Neural cell (in vitro differentiated cells): ENCODE measurements at regions not wholly inside any gene's neighbourhood (a gene's known extent, or its start where the extent isn't known, plus 50 kb on each side); places are given as distances from the start of the nearest gene placed in this dataset.

ENCODE experiments used
- H2AFZ ChIP-seq: fragments of 200-600, 300-800 bp; sonication (generic), shearing (Covaris generic); 2 replicates; pipeline ENCODE4 v1.6.0; 2014; ENCODE audit warnings: low read depth, mild to moderate bottlenecking, antibody characterized with exemption, low read length, moderate library complexity
- H3F3A ChIP-seq: fragments of 200-600 bp; shearing (Covaris generic); 2 replicates; pipeline ENCODE4 v1.6.1; 2016; ENCODE audit warnings: mild to moderate bottlenecking, moderate library complexity, mixed read lengths, antibody characterized with exemption, low read length; ENCODE audit not compliant: insufficient read depth, poor library complexity, severe bottlenecking
- H3K27ac ChIP-seq: fragments of 200-600, 300-800 bp; sonication (generic), shearing (Covaris generic); 2 replicates; pipeline ENCODE4 v1.5.1; 2014; ENCODE audit warnings: mild to moderate bottlenecking, low read length, moderate library complexity
- H3K27me3 ChIP-seq: fragments of 300-800, 200-600 bp; sonication (generic), shearing (Covaris generic); 2 replicates; pipeline ENCODE4 v1.6.0; 2014; ENCODE audit warnings: mild to moderate bottlenecking, low read depth, low read length, moderate library complexity; ENCODE audit not compliant: insufficient read depth
- H3K36me3 ChIP-seq: fragments of 300-800, 200-600 bp; sonication (generic), shearing (Covaris generic); 2 replicates; pipeline ENCODE4 v1.5.1; 2014; ENCODE audit warnings: mild to moderate bottlenecking, antibody characterized with exemption, low read length, moderate library complexity; ENCODE audit not compliant: insufficient read depth
- H3K4me2 ChIP-seq: fragments of 300-800, 200-600 bp; sonication (generic), shearing (Covaris generic); 2 replicates; pipeline ENCODE4 v1.6.0; 2014; ENCODE audit warnings: mild to moderate bottlenecking, low read length
- H3K4me3 ChIP-seq: fragments of 300-800, 200-600 bp; sonication (generic), shearing (Covaris generic); 2 replicates; pipeline ENCODE4 v1.5.1; 2014; ENCODE audit warnings: mild to moderate bottlenecking, low read length, moderate library complexity
- H3K79me2 ChIP-seq: fragments of 200-600 bp; shearing (Covaris generic); replicated peaks from 2 replicates; pipeline ENCODE4 v1.6.0; 2014; ENCODE audit warnings: mild to moderate bottlenecking, low read length, moderate library complexity; ENCODE audit not compliant: insufficient read depth
- H3K9ac ChIP-seq: fragments of 300-800, 200-600 bp; sonication (generic), shearing (Covaris generic); 2 replicates; pipeline ENCODE4 v1.6.1; 2016; ENCODE audit warnings: mild to moderate bottlenecking, low read length, mixed read lengths
- H3K9me2 ChIP-seq: fragments of 200-600 bp; shearing (Covaris generic); 2 replicates; pipeline ENCODE4 v1.6.1; 2016; ENCODE audit warnings: mild to moderate bottlenecking, low read length, mixed read lengths; ENCODE audit not compliant: insufficient read depth
- H3K9me3 ChIP-seq: fragments of 200-600, 300-800 bp; sonication (generic), shearing (Covaris generic); 2 replicates; pipeline ENCODE4 v1.6.1; 2016; ENCODE audit warnings: mild to moderate bottlenecking, mixed run types, low read length, moderate library complexity, mixed read lengths
- H4K20me1 ChIP-seq: fragments of 200-600 bp; shearing (Covaris generic); 2 replicates; pipeline ENCODE4 v1.6.1; 2016; ENCODE audit warnings: mild to moderate bottlenecking, mixed run types; ENCODE audit not compliant: insufficient read depth
- EP300 ChIP-seq: fragments of 450-650 bp; conservative IDR thresholded peaks from 2 replicates; pipeline ENCODE4 v1.6.1; 2014; ENCODE audit warnings: antibody characterized with exemption, mild to moderate bottlenecking, moderate library complexity; ENCODE audit not compliant: poor library complexity, severe bottlenecking
- EZH2 ChIP-seq: fragments of 200-600, 300-800 bp; shearing (Covaris generic), sonication (generic); IDR thresholded peaks from 2 replicates; pipeline ENCODE4 v1.6.1; 2014; ENCODE audit warnings: antibody characterized with exemption, low read length, borderline replicate concordance, mild to moderate bottlenecking; ENCODE audit not compliant: insufficient read depth, poor library complexity, severe bottlenecking
- MXI1 ChIP-seq: fragments of 450-650 bp; conservative IDR thresholded peaks from 2 replicates; pipeline ENCODE4 v1.6.1; 2014; ENCODE audit warnings: antibody characterized with exemption, mild to moderate bottlenecking; ENCODE audit not compliant: poor library complexity, severe bottlenecking
- RAD21 ChIP-seq: fragments of 450-650 bp; conservative IDR thresholded peaks from 2 replicates; pipeline ENCODE4 v1.6.1; 2014; ENCODE audit warnings: antibody characterized with exemption, mild to moderate bottlenecking, moderate library complexity
- REST ChIP-seq: IDR thresholded peaks from 2 replicates; pipeline ENCODE4 v1.6.1; 2012; ENCODE audit warnings: borderline replicate concordance
- SMC3 ChIP-seq: fragments of 450-650 bp; conservative IDR thresholded peaks from 2 replicates; pipeline ENCODE4 v1.6.1; 2014; ENCODE audit warnings: antibody characterized with exemption, mild to moderate bottlenecking, moderate library complexity; ENCODE audit not compliant: poor library complexity
- TAF1 ChIP-seq: IDR thresholded peaks from 2 replicates; pipeline ENCODE4 v1.6.1; 2012; ENCODE audit warnings: low read depth
- TF ChIP-seq, protein P1 (sequence below): fragments of 450-650 bp; IDR thresholded peaks from 2 replicates; pipeline ENCODE4 v1.5.1; 2014; ENCODE audit warnings: antibody characterized with exemption, mild to moderate bottlenecking, moderate library complexity; ENCODE audit not compliant: poor library complexity, severe bottlenecking

DNA sequence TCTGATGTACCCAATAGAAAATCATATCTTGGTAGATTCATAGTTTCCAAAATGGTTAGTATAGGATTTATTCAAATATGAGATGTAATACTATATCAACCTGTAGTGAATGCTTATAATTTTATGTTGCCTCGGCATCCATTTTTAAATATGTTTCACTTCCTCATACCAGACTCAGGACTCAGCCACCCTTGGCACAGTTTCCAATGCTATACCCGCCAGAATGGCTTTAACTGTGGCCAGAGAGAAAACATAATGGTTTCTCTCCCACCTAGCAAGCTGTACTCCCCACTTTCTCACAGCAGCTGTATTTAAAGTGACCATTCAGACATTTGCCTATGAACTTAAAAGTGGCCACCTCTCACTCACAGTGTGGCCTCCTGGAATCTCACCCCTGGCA, 466.6 kb upstream of the PABPC4L start:
- no peaks in the 10 kb centered on the region for H3F3A ChIP-seq
- H3K27me3 ChIP-seq, result no peaks in the 10 kb centered on the region
- no peak overlapping the region for H2AFZ ChIP-seq
- no peaks in the 10 kb centered on the region for H4K20me1 ChIP-seq
- no peaks in the 10 kb centered on the region for H3K9me2 ChIP-seq
- H3K4me2 ChIP-seq, result no peak overlapping the region
- TF ChIP-seq EZH2, result no peak
- no peak for TF ChIP-seq EP300
- TF ChIP-seq MXI1, result no peak
- H3K4me3 ChIP-seq, result no peak overlapping the region
- H3K27ac ChIP-seq, result no peak overlapping the region
- no peak overlapping the region for H3K9ac ChIP-seq
- no peaks in the 10 kb centered on the region for H3K9me3 ChIP-seq
- H3K79me2 ChIP-seq, result no peaks in the 10 kb centered on the region
- H3K36me3 ChIP-seq, result no peaks in the 10 kb centered on the region

- Histone ChIP-seq H3K27me3 (no peaks in the 10 kb centered on the region), H3K4me3 (no peak overlapping the region), H3K4me2 (no peak overlapping the region), H3K27ac (no peak overlapping the region), H3K9me3 (no peaks in the 10 kb centered on the region), H3K79me2 (no peaks in the 10 kb centered on the region), H2AFZ (no peak overlapping the region), H3F3A (no peaks in the 10 kb centered on the region), H4K20me1 (no peaks in the 10 kb centered on the region), H3K36me3 (no peaks in the 10 kb centered on the region), H3K9ac (no peak overlapping the region), H3K9me2 (no peaks in the 10 kb centered on the region)
- no peak for TF ChIP-seq EP300
- TF ChIP-seq MXI1, result no peak
- no peak for TF ChIP-seq EZH2
- no peak for TF ChIP-seq REST
- no peak for TF ChIP-seq RAD21
- TF ChIP-seq, protein P1, sequence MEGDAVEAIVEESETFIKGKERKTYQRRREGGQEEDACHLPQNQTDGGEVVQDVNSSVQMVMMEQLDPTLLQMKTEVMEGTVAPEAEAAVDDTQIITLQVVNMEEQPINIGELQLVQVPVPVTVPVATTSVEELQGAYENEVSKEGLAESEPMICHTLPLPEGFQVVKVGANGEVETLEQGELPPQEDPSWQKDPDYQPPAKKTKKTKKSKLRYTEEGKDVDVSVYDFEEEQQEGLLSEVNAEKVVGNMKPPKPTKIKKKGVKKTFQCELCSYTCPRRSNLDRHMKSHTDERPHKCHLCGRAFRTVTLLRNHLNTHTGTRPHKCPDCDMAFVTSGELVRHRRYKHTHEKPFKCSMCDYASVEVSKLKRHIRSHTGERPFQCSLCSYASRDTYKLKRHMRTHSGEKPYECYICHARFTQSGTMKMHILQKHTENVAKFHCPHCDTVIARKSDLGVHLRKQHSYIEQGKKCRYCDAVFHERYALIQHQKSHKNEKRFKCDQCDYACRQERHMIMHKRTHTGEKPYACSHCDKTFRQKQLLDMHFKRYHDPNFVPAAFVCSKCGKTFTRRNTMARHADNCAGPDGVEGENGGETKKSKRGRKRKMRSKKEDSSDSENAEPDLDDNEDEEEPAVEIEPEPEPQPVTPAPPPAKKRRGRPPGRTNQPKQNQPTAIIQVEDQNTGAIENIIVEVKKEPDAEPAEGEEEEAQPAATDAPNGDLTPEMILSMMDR, result no peak
Measured at GRCh38 chr4:134666640-134667039, 465.1 kb upstream of the PABPC4L start.

GRCh38 chr4:134665429-134665828, 463.8 kb upstream of the PABPC4L start:
- no peaks in the 10 kb centered on the region for H3K9me3 ChIP-seq
- H3K79me2 ChIP-seq, result no peaks in the 10 kb centered on the region
- H3K27ac ChIP-seq, result no peak overlapping the region
- no peak overlapping the region for H2AFZ ChIP-seq
- no peaks in the 10 kb centered on the region for H3K36me3 ChIP-seq
- H3K9ac ChIP-seq, result no peak overlapping the region
- TF ChIP-seq, protein P1, result no peak
- TF ChIP-seq EZH2 (no peak), RAD21 (no peak), SMC3 (no peak), TAF1 (no peak), REST (no peak), MXI1 (no peak), EP300 (no peak)
- no peaks in the 10 kb centered on the region for H3F3A ChIP-seq
- H4K20me1 ChIP-seq, result no peaks in the 10 kb centered on the region
- H3K27me3 ChIP-seq, result no peaks in the 10 kb centered on the region
- H3K9me2 ChIP-seq, result no peaks in the 10 kb centered on the region
- no peak overlapping the region for H3K4me3 ChIP-seq
- H3K4me2 ChIP-seq, result no peak overlapping the region
